ENCODE measurements at regions not wholly inside any gene's neighbourhood (a gene's known extent, or its start where the extent isn't known, plus 50 kb on each side); places are given as distances from the start of the nearest gene placed in this dataset.
A peak's percentile ranks its signal among the peaks of the same experiment; 100 is the strongest.

DNA sequence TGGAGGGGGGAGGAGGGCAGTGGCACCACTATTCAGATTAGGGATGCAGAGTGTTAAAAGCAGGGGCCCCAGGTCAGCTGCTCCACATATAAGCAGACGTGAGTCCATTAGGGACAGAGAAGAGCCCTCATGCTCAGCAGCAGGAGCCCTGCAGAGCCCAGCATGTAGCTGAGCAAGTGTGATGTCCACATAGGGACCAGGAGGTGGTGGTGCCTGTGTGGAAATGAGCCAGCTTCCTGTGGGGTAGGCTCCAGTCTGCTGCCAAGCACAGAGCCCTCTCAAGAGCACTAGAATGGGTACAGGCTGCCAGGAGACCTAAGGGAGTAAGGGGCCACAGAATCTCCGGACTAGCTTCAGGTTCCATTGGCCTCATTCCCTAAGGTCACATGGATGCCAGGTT is 57.9 kb upstream of the MLN start:
- Mint-ChIP-seq H3K4me3 (no peak overlapping the region), H3K27ac (no peak overlapping the region), H3K27me3 (peaks cover 19% of the 10 kb centered on the region), H3K4me1 (peaks cover 7 to 14% (median 13%) of the 10 kb centered on the region in 3 donors), H3K36me3 (no peaks in the 10 kb centered on the region), H3K9me3 (peaks cover 2 to 8% (median 2%) of the 10 kb centered on the region in 3 donors)

DNA sequence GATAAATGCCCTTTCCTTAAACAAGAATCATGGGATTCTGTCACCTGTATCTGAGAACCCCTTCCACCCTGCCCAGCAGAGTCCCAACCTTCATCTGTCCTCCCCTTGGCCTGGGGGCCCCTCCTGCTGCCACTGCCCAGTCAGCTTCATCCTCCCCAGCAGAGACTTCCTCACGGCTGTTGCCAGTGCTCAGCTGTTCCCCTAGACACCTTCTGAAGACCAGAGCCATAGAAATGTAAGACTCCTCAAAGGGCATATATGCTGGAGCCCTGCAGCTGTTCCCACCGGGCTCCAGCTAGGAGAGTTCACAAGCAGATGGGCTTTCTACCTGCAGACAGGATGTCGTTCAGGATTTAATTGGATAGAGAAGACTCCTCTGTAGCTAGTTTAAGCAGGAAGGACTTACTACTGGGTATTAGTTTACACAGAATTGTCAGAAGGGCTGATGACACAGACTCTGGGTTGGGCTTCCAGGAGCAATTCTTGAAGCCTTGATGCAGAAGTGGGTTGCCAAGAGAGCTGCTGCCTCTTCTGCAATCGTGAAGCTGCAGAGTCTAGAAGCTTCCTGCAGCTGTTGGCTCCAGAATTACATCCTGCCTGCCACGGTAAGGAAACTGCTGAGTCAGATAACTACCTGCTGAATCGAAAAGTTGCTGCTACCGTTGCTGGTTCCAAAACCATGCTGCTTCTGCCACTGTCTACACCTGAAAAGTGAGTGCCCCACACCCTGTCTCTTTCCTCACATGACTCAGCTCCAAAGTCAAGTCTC is 57.1 kb upstream of the MLN start:
- H3K27me3 Mint-ChIP-seq = peaks cover 22% of the 10 kb centered on the region
- peak overlapping the region in 1 of 4 donors; percentile 15 for H3K4me3 Mint-ChIP-seq
- no peaks in the 10 kb centered on the region for H3K36me3 Mint-ChIP-seq
- no peak overlapping the region for H3K27ac Mint-ChIP-seq
- peaks cover 0 to 2% (median 0%) of the 10 kb centered on the region in 3 donors for H3K9me3 Mint-ChIP-seq
- H3K4me1 Mint-ChIP-seq = peaks cover 9 to 21% (median 18%) of the 10 kb centered on the region in 3 donors

DNA sequence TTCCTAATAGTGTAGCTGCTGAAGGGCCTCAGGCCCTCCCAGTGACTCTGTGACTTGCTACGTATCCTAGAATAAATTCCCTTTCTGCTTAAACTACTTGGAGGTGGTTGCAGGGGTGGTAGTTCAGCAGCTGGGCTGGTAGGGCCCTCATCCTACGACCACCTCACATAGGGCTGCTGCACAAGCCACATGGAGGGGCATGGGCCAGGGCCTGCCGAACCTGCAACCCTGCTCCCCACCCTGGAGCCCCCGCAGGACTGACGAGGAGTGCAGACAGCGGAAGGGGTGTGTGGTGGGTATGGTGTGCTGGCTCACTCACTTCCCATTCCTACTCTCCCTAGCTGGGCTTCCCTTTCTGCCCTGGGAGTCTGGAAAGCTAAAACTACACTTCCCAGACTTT is 56.2 kb upstream of the MLN start:
- Mint-ChIP-seq H3K4me3 (no peak overlapping the region), H3K27ac (peak overlapping the region in 1 of 3 donors; percentile 57), H3K9me3 (no peaks in the 10 kb centered on the region), H3K27me3 (peaks cover 24% of the 10 kb centered on the region), H3K4me1 (peaks cover 9 to 24% (median 18%) of the 10 kb centered on the region in 3 donors), H3K36me3 (no peaks in the 10 kb centered on the region)

DNA sequence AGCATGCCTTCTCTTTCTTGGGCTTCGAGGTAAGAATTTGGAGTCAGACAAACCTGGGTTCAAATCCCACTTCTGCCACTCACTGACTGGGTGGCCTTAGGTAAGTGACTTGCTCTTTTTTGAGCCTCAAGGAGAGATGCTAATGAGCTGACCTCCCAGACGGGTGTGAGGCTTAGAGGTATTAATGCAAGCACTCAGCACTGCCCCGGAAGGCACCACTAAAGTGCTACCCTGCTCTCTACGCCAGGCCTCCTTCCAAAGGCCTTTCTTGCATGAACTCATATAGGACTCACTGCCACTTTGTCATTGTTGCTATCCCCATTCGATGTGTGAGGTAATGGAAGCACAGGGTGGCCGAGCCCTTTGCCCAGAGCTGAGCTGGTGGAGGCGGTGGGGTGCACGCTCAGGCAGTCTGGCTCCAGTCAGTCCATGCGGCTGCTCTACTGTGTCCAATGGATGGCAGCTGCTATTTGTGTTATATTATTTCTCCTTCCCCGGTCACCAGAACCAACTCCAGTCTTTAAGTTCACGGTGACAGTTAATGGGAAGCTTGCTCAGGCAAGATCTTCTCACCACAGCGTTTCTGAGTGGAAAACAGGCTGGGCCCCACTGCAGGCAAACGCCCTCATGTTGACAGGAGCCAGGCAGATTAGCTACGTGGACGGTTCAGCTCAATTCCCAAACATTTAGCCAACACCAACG is 55.2 kb upstream of the MLN start:
- peaks cover 9 to 23% (median 18%) of the 10 kb centered on the region in 3 donors for H3K4me1 Mint-ChIP-seq
- H3K36me3 Mint-ChIP-seq = peaks cover 2% of the 10 kb centered on the region
- peaks cover 0 to 1% (median 0%) of the 10 kb centered on the region in 3 donors for H3K9me3 Mint-ChIP-seq
- H3K27me3 Mint-ChIP-seq = peaks cover 28% of the 10 kb centered on the region
- H3K27ac Mint-ChIP-seq = no peak overlapping the region
- no peak overlapping the region for H3K4me3 Mint-ChIP-seq

DNA sequence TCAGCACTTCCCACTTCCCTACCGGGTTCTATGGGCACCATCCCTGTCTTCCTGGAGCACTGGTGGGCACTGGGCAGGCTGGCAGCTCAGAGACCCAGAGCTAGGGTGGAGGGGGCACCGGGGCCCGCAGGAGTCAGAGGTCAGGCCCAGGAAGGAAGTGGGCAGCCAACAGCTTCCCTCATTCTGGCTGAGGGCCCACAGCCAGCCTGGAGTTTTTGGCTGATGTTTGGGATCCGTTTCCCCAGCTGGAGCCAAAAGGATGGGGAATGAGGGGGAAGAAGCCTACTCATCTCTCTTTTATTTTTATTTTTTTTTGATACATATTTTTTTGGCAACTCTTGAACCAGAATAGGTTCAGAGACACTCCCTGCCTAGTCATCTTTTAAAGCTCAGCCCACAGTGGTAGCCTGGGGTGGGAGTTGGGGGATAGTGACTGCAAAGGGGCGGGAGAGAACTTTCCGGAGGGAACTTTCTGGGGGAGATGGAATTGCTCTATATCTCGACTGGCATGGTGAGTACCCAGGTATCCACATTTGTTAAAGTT is 54.2 kb upstream of the MLN start:
- peaks cover 27% of the 10 kb centered on the region for H3K27me3 Mint-ChIP-seq
- H3K36me3 Mint-ChIP-seq = peaks cover 2% of the 10 kb centered on the region
- peaks cover 9 to 22% (median 17%) of the 10 kb centered on the region in 3 donors for H3K4me1 Mint-ChIP-seq
- no peak overlapping the region for H3K4me3 Mint-ChIP-seq
- no peak overlapping the region for H3K27ac Mint-ChIP-seq
- peaks cover 0 to 1% (median 0%) of the 10 kb centered on the region in 3 donors for H3K9me3 Mint-ChIP-seq

DNA sequence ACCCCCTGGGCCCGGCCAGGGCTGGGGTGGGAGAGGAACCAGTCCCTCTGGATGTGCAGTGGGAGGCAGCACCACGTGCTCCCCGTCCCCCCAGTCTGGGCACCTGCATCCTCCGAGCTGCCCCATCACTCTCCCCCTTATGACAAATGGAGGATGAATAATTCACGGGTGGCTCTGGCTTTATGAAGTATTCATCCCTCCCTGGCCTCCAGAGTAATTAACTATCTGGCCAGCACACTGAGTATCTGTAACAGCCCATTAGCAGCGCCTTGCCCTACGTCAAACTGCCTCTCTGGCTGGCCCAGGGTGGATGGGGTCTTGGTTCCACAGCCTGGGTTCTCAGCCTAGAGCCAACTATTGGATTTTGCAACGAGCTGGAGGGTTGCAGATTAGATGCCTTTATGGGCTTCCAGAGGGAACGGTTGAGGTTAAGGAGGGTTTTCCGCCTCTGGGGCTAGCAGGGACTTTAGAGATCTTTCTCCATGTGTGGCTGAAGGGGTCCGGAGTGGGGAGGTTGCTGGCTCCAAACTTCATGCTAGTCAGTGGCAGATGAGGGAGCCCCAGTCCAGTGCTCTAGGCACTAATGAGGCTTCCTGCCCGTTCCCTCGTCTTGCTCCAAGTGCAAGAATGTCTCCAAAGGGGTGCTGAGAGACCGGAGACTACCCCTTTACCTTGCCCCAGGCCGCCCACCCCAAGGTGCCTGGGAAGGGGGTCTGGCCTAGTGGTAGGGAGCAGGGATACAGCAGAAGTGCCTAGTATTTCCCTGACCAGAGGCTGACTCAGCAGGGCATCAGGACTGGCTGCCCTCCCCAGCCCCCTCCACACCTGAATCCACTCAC is 53.5 kb upstream of the MLN start:
- H3K9me3 Mint-ChIP-seq = peaks cover 0 to 1% (median 0%) of the 10 kb centered on the region in 3 donors
- peaks cover 9 to 22% (median 17%) of the 10 kb centered on the region in 3 donors for H3K4me1 Mint-ChIP-seq
- H3K27ac Mint-ChIP-seq = no peak overlapping the region
- peaks cover 28% of the 10 kb centered on the region for H3K27me3 Mint-ChIP-seq
- peak overlapping the region in 1 of 4 donors; percentile 8 for H3K4me3 Mint-ChIP-seq
- H3K36me3 Mint-ChIP-seq = peaks cover 2% of the 10 kb centered on the region

DNA sequence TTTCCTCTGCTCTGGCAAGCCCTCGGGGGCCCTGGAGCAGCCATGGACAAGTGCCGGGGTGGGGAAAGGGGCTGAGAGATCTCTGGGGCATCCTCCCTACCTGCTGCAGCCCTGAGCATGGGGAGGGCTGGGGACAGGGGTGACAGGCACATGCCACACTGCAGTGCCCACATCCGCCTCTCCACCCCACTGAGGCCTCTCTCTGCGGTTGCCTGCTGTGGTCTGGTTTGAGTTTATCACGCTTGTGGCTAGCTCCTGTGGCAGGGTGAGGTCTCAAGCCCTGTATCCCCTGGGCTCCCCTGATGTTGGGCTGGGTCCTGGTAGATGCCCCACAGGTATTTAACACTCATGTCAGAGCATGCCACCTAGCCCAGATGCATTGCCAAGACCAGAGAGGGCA is 52.9 kb upstream of the MLN start:
- Mint-ChIP-seq H3K27ac (no peak overlapping the region), H3K9me3 (peaks cover 0 to 1% (median 0%) of the 10 kb centered on the region in 3 donors), H3K27me3 (peaks cover 26% of the 10 kb centered on the region), H3K36me3 (peaks cover 2% of the 10 kb centered on the region), H3K4me3 (peak overlapping the region in 2 of 4 donors; percentile 57 to 85), H3K4me1 (peaks cover 9 to 22% (median 17%) of the 10 kb centered on the region in 3 donors)

DNA sequence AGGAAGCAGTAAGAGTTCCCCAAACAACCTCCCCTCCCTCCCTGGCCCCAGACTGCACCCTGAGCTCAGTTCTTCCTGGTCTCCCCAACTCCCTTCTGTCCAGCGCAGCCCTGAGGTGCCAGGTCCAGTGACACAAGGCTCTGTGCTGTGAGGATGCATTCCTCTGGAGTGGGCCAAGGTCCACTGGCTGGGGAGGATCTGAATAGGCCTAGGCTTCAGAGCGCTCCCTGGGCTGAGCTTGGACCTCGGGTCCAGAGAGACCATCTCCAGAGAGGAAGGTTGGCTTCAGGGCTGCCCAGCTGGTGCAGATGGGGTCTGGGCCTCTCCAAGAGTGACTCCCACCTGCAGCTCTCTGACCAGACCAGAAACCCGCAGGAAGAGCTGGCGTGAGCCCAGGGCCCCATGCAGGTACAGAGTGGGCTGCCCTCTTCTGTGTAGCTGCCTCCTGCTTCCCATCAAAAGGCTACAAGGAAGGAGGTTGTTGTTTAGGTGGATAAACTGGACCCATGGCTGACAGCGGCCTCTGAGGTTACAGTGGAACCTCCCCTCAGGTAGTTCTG is 52.3 kb upstream of the MLN start:
- H3K4me1 Mint-ChIP-seq = peaks cover 9 to 20% (median 13%) of the 10 kb centered on the region in 3 donors
- no peak overlapping the region for H3K4me3 Mint-ChIP-seq
- H3K9me3 Mint-ChIP-seq = peaks cover 0 to 1% (median 0%) of the 10 kb centered on the region in 3 donors
- peaks cover 2% of the 10 kb centered on the region for H3K36me3 Mint-ChIP-seq
- H3K27me3 Mint-ChIP-seq = peaks cover 28% of the 10 kb centered on the region
- H3K27ac Mint-ChIP-seq = no peak overlapping the region

DNA sequence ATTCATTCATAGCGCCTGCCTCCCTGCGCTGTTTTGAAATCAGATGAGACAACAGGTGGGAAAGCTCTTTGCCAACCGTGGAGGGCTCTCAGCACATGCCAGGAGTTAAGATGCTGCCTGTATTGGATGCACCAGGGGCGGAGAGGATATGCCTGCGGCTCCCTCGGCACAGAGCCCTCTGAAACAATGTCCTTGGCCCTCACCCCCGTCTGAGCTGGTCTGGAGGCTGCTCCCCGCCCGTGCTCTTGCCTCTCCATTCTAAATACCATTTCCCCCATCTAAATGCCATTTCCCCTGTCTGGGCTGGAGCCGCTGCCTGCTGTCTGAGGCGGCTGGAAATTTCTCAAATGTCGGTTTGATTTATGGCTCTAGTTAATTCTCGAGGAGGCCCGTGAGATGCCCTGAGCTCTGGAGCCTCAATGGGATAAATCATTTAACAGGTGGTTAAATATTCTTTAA is 50.8 kb upstream of the MLN start:
- peaks cover 2% of the 10 kb centered on the region for H3K36me3 Mint-ChIP-seq
- H3K4me3 Mint-ChIP-seq = no peak overlapping the region
- H3K27ac Mint-ChIP-seq = no peak overlapping the region
- peaks cover 32% of the 10 kb centered on the region for H3K27me3 Mint-ChIP-seq
- H3K9me3 Mint-ChIP-seq = peaks cover 0 to 1% (median 0%) of the 10 kb centered on the region in 3 donors
- peaks cover 9 to 15% (median 9%) of the 10 kb centered on the region in 3 donors for H3K4me1 Mint-ChIP-seq

DNA sequence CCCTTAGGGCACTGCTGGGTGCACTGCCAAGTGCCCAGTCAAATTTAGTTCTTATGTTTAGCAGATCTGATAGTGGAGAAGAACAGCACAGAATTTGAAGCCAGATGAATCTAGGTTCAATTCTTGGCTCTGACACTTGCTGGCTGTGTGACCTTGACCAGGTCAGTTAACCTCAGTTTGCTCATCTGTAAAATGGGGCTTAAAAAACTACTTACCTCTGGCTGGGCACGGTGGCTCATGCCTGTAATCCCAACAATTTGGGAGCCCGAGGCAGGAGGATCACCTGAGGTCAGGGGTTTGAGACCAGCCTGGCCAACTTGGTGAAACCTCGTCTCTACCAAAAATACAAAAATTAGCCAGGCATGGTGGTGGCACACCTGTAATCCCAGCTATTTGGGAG is 49.9 kb upstream of the MLN start:
- peaks cover 0 to 1% (median 0%) of the 10 kb centered on the region in 3 donors for H3K9me3 Mint-ChIP-seq
- H3K4me3 Mint-ChIP-seq = no peak overlapping the region
- H3K27ac Mint-ChIP-seq = no peak overlapping the region
- peaks cover 32% of the 10 kb centered on the region for H3K27me3 Mint-ChIP-seq
- peaks cover 2% of the 10 kb centered on the region for H3K36me3 Mint-ChIP-seq
- H3K4me1 Mint-ChIP-seq = peaks cover 9 to 15% (median 9%) of the 10 kb centered on the region in 3 donors

All from IgD-negative memory B cell (primary cell).